Natural killer cell (primary cell): ENCODE measurements at regions not wholly inside any gene's neighbourhood (a gene's known extent, or its start where the extent isn't known, plus 50 kb on each side); places are given as distances from the start of the nearest gene placed in this dataset.

ENCODE experiments used
- ATAC-seq, 3 donors: fragments of 150-1000 bp in 2 of 3; fragments of 200-7000 bp in 1 of 3; cut with Tn5 transposase; 1 replicate in 1 of 3; 2 replicates in 2 of 3; pipeline ENCODE4 v1.10.0; 2021; ENCODE audit warnings: mild to moderate bottlenecking in 2 of 3, moderate library complexity in 2 of 3
- DNase-seq, 2 donors: peaks; one replicate each; pipeline versions ENCODE4 v3.0.0 to v3.0.0-alpha.2; 2013 to 2021; ENCODE audit warnings: mixed read lengths in 1 of 2
- H3K27ac ChIP-seq: one replicate; pipeline ENCODE4 v1.5.1; 2013; ENCODE audit warnings: mild to moderate bottlenecking, low read length
- H3K27me3 ChIP-seq: one replicate; pipeline ENCODE4 v1.6.1; 2013; ENCODE audit warnings: low read length; ENCODE audit not compliant: control insufficient read depth, insufficient read depth
- H3K36me3 ChIP-seq: one replicate; pipeline ENCODE4 v1.6.1; 2013; ENCODE audit warnings: low read length; ENCODE audit not compliant: control insufficient read depth, insufficient read depth
- H3K4me1 ChIP-seq: one replicate; pipeline ENCODE4 v1.6.1; 2013; ENCODE audit warnings: low read length; ENCODE audit not compliant: control insufficient read depth, insufficient read depth
- H3K4me3 ChIP-seq: one replicate; pipeline ENCODE4 v1.5.1; 2013; ENCODE audit warnings: low read length
- H3K9me3 ChIP-seq: one replicate; pipeline ENCODE4 v1.6.1; 2013; ENCODE audit warnings: low read length; ENCODE audit not compliant: control insufficient read depth, insufficient read depth
- H3K27ac Mint-ChIP-seq, 2 donors: one replicate each; pipeline ENCODE4 v1.8.0; 2022; ENCODE audit warnings: mild to moderate bottlenecking in 2 of 2, mixed read lengths in 2 of 2, moderate library complexity in 1 of 2
- H3K27me3 Mint-ChIP-seq, 2 donors: one replicate each; pipeline ENCODE4 v1.8.0; 2022; ENCODE audit warnings: low read depth in 2 of 2, mixed read lengths in 2 of 2
- H3K36me3 Mint-ChIP-seq: one replicate; pipeline ENCODE4 v1.8.0; 2022; ENCODE audit warnings: mixed read lengths
- H3K4me1 Mint-ChIP-seq, 2 donors: one replicate each; pipeline ENCODE4 v1.8.0; 2022; ENCODE audit warnings: mixed read lengths in 2 of 2
- H3K4me3 Mint-ChIP-seq: one replicate; pipeline ENCODE4 v1.8.0; 2022; ENCODE audit warnings: mild to moderate bottlenecking, moderate library complexity, mixed read lengths
- H3K9me3 Mint-ChIP-seq, 2 donors: one replicate each; pipeline ENCODE4 v1.8.0; 2022; ENCODE audit warnings: mixed read lengths in 2 of 2
- WGBS: methylation state at CpG from one replicate; pipeline ENCODE4 v1.1.7; 2013; ENCODE audit warnings: missing lambda C conversion rate; ENCODE audit not compliant: insufficient coverage; 5-methylcytosine and 5-hydroxymethylcytosine counted together
- intact Hi-C: fragments of 100-400 bp; cut with micrococcal nuclease; formaldehyde crosslinking; loops from one replicate; pipeline ENCODE4 v1.14.2; 2022
- TF ChIP-seq, protein P1 (sequence below): fragments of 200-600 bp; IDR thresholded peaks from one replicate; pipeline ENCODE4 v1.8.0; 2022; ENCODE audit warnings: antibody characterized with exemption

DNA sequence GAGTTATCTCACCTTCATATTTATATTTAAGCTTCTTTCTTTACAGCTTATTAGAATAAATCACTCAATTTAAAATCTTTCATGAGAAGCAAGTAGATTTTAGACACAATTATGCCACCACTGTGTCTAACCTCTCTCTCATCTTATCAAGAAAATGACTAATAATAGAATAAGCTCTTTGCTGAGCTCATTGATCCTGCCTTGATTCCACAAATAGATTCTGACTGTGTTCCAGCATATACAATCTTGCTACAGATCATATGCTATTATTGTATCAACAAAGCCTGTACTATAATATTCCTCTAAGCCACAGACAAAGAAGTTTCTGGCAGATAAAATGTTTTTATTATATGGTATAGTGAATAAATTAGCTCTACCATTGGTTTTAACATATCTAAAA, 168.7 kb upstream of the GULP1 start:
- Mint-ChIP-seq H3K27me3 (no peaks in the 10 kb centered on the region), H3K27ac (no peak overlapping the region), H3K36me3 (no peaks in the 10 kb centered on the region), H3K4me1 (no peaks in the 10 kb centered on the region), H3K9me3 (peaks cover 2 to 7% of the 10 kb centered on the region in 2 donors), H3K4me3 (no peak overlapping the region)
- H3K4me3 ChIP-seq = no peak overlapping the region
- no peaks in the 10 kb centered on the region for H3K9me3 ChIP-seq
- intact Hi-C loops = no loop called here
- no peaks in the 10 kb centered on the region for H3K36me3 ChIP-seq
- no peaks in the 10 kb centered on the region for H3K27me3 ChIP-seq
- TF ChIP-seq, protein P1, sequence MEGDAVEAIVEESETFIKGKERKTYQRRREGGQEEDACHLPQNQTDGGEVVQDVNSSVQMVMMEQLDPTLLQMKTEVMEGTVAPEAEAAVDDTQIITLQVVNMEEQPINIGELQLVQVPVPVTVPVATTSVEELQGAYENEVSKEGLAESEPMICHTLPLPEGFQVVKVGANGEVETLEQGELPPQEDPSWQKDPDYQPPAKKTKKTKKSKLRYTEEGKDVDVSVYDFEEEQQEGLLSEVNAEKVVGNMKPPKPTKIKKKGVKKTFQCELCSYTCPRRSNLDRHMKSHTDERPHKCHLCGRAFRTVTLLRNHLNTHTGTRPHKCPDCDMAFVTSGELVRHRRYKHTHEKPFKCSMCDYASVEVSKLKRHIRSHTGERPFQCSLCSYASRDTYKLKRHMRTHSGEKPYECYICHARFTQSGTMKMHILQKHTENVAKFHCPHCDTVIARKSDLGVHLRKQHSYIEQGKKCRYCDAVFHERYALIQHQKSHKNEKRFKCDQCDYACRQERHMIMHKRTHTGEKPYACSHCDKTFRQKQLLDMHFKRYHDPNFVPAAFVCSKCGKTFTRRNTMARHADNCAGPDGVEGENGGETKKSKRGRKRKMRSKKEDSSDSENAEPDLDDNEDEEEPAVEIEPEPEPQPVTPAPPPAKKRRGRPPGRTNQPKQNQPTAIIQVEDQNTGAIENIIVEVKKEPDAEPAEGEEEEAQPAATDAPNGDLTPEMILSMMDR = no peak
- no peak overlapping the region for H3K27ac ChIP-seq
- DNase-seq (no peak), ATAC-seq (no peak)
- H3K4me1 ChIP-seq = no peaks in the 10 kb centered on the region

DNA sequence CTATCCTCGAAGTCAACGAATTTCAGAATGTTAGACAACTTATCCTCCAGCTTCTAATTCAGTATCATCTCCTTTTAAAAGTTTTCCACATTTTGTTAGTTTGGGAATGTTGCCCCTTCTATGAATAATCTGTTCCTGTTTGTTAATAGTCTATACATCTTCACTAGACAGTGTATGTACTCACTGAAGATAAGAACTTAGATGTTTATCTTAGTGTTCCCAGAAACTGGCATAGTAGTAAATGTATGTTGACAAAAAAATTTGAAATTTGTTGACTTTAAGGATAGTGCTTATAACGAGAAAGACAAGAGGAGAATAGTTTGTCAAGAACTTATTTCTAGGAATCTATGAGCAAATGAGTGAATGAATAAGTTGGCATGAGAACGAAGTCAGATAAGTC, 162.0 kb upstream of the GULP1 start:
- TF ChIP-seq, protein P1 = no peak
- Mint-ChIP-seq H3K4me1 (no peaks in the 10 kb centered on the region), H3K27me3 (no peaks in the 10 kb centered on the region), H3K9me3 (peaks cover 7 to 14% of the 10 kb centered on the region in 2 donors), H3K36me3 (no peaks in the 10 kb centered on the region), H3K27ac (no peak overlapping the region), H3K4me3 (no peak overlapping the region)
- ATAC-seq (no peak), DNase-seq (no peak)
- no peaks in the 10 kb centered on the region for H3K9me3 ChIP-seq
- H3K4me3 ChIP-seq = no peak overlapping the region
- no peaks in the 10 kb centered on the region for H3K36me3 ChIP-seq
- H3K27me3 ChIP-seq = no peaks in the 10 kb centered on the region
- no peak overlapping the region for H3K27ac ChIP-seq
- 74% methylated on average over 3 of the region's 4 CpGs for WGBS
- intact Hi-C loops = no loop called here
- H3K4me1 ChIP-seq = no peaks in the 10 kb centered on the region

DNA sequence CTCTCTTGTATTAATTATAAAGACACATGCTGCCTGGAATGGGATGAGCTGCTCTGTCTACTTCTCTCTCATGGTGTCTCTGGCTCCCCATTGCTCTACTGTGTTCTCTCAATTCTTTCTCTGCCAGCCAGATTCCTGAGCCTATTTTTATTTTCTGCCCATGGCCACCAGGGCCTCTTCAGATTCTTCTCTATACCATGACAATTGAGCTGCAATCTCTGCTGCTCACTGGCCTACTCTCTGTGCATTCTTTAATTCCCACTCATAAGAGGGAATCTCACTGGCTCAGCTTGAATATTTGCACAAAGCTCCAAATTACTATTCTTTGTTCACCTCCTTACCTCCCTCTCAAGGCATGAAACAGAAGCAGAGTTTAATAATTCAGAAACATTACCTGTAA, 161.4 kb upstream of the GULP1 start:
- ATAC-seq (no peak), DNase-seq (no peak)
- Mint-ChIP-seq H3K4me3 (no peak overlapping the region), H3K36me3 (no peaks in the 10 kb centered on the region), H3K4me1 (no peaks in the 10 kb centered on the region), H3K27me3 (no peaks in the 10 kb centered on the region), H3K27ac (no peak overlapping the region), H3K9me3 (peaks cover 7 to 14% of the 10 kb centered on the region in 2 donors)
- Histone ChIP-seq H3K27ac (no peak overlapping the region), H3K36me3 (no peaks in the 10 kb centered on the region), H3K27me3 (no peaks in the 10 kb centered on the region), H3K4me1 (no peaks in the 10 kb centered on the region), H3K4me3 (no peak overlapping the region), H3K9me3 (no peaks in the 10 kb centered on the region)
- intact Hi-C loops = no loop called here
- TF ChIP-seq, protein P1 = no peak

DNA sequence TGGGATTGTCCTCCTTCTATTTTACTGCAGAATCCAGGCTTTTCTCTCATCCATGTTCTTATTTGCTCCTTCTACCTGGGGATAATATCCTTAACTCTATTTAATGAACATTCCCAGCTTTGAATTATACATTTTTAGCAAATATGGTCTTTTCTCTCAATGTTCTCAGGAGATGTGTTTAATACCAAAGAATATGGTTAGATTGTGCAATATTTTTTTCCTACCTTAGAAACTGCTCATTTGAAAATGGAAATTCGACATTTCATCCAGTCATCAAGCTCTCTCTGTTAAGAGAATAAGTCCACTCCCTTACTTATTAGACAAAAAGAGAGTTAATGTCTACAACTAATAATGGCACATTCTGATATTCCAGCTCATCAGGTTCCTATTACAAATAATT, 160.4 kb upstream of the GULP1 start:
- Mint-ChIP-seq H3K27me3 (no peaks in the 10 kb centered on the region), H3K9me3 (peaks cover 7 to 16% of the 10 kb centered on the region in 2 donors), H3K36me3 (no peaks in the 10 kb centered on the region), H3K4me3 (no peak overlapping the region), H3K4me1 (no peaks in the 10 kb centered on the region), H3K27ac (no peak overlapping the region)
- WGBS = no CpG with 5 or more reads among the region's 1 CpG
- TF ChIP-seq, protein P1 = no peak
- no peak for ATAC-seq
- H3K4me1 ChIP-seq = no peaks in the 10 kb centered on the region
- H3K27me3 ChIP-seq = no peaks in the 10 kb centered on the region
- H3K36me3 ChIP-seq = no peaks in the 10 kb centered on the region
- no peak for DNase-seq
- no peak overlapping the region for H3K4me3 ChIP-seq
- no peak overlapping the region for H3K27ac ChIP-seq
- H3K9me3 ChIP-seq = no peaks in the 10 kb centered on the region
- intact Hi-C loops = no loop called here
